Uterus (tissue), 3 donors: ENCODE measurements at regions not wholly inside any gene's neighbourhood (a gene's known extent, or its start where the extent isn't known, plus 50 kb on each side); places are given as distances from the start of the nearest gene placed in this dataset.

Experiments used
- DNase-seq, 2 donors: peaks; one replicate each; pipeline ENCODE4 v3.0.0-alpha.2; 2019 to 2020
- H3K27ac ChIP-seq, 2 donors: fragments of 200-600 bp; sonication (generic); 1 replicate in 1 of 2; 2 replicates in 1 of 2; pipeline ENCODE4 v1.5.1; 2016 to 2018
- H3K27me3 ChIP-seq, 2 donors: fragments of 200-600 bp; sonication (generic); one replicate each; pipeline ENCODE4 v1.5.1; 2018 to 2019; ENCODE audit warnings: control low read depth in 1 of 2
- H3K36me3 ChIP-seq, 2 donors: fragments of 200-600 bp; sonication (generic); one replicate each; pipeline ENCODE4 v1.5.1; 2019; ENCODE audit warnings: control low read depth in 1 of 2
- H3K4me1 ChIP-seq, 2 donors: fragments of 200-600 bp; sonication (generic); one replicate each; pipeline ENCODE4 v1.5.1; 2018 to 2019; ENCODE audit warnings: control low read depth in 1 of 2
- H3K4me3 ChIP-seq, 2 donors: fragments of 200-600 bp; sonication (generic); 1 replicate in 1 of 2; 2 replicates in 1 of 2; pipeline ENCODE4 v1.5.1; 2018 to 2019; ENCODE audit warnings: mild to moderate bottlenecking in 1 of 2
- H3K9me3 ChIP-seq, 2 donors: fragments of 200-600 bp; sonication (generic); one replicate each; pipeline ENCODE4 v1.5.1; 2019; ENCODE audit warnings: control low read depth in 1 of 2
- POLR2A ChIP-seq, 2 donors: fragments of 450-650 bp; IDR thresholded peaks; one replicate each; pipeline ENCODE4 v1.6.1; 2016; ENCODE audit warnings: antibody characterized with exemption in 2 of 2, mild to moderate bottlenecking in 1 of 2, moderate library complexity in 1 of 2
- intact Hi-C: fragments of 100-400 bp; cut with DNase I; formaldehyde crosslinking; loops from one replicate; pipeline ENCODE4 v1.15.1; 2023; ENCODE audit warnings: low total_unique reads
- TF ChIP-seq, protein P1 (sequence below), 4 experiments: fragments of 200-600 bp in 2 of 4; fragments of 450-650 bp in 2 of 4; sonication (generic) in 2 of 4; IDR thresholded peaks; one replicate each; pipeline ENCODE4 v1.5.1; 2016 to 2019; ENCODE audit warnings: antibody characterized with exemption in 4 of 4, mild to moderate bottlenecking in 2 of 4, moderate library complexity in 1 of 4
- donor health status: DM: yes; HTN: yes; CAD: no.

DNA sequence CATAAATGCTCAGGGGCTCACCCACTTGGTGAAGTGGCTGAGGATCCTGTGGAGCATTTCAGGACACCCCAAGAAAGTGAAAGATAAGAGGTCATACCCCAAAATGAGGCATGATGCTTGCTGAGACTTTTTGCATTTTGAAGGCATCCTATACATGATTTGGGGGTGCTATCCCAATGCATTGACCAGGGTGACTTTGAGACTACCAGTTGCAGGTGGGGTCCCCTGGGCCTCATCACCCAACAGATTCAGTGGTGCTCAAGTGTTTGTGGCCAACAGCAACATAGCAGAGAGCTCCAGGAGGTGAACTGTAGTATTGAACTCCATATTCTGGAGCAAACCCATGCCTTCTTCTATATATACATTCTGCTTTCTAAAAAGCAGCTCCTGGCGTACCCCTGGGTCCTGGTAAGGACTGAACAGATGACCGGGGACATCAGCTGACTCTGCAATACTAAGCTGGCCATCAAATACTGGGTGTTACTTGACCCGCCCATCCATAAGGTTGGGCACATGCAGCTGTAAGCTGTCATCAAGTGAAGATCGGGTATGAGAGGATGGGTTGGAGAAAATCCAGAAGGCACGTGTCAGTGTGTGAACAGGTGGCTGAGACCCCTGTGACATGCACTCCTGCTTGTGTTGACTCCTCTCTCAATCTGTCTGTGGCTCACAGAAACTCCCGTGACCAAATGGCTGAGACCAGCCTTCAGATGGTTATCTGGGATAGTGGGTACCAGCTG, 143.3 kb downstream of the KLF13 start:
- Histone ChIP-seq H3K27me3 (no peaks in the 10 kb centered on the region), H3K4me3 (no peak overlapping the region), H3K27ac (no peak overlapping the region), H3K4me1 (no peaks in the 10 kb centered on the region), H3K9me3 (no peaks in the 10 kb centered on the region), H3K36me3 (no peaks in the 10 kb centered on the region)
- peak in 1 of 2 donors; percentile 2 for DNase-seq
- TF ChIP-seq, protein P1, sequence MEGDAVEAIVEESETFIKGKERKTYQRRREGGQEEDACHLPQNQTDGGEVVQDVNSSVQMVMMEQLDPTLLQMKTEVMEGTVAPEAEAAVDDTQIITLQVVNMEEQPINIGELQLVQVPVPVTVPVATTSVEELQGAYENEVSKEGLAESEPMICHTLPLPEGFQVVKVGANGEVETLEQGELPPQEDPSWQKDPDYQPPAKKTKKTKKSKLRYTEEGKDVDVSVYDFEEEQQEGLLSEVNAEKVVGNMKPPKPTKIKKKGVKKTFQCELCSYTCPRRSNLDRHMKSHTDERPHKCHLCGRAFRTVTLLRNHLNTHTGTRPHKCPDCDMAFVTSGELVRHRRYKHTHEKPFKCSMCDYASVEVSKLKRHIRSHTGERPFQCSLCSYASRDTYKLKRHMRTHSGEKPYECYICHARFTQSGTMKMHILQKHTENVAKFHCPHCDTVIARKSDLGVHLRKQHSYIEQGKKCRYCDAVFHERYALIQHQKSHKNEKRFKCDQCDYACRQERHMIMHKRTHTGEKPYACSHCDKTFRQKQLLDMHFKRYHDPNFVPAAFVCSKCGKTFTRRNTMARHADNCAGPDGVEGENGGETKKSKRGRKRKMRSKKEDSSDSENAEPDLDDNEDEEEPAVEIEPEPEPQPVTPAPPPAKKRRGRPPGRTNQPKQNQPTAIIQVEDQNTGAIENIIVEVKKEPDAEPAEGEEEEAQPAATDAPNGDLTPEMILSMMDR (IDR thresholded peaks at IDR 0.05): no peak
- no peak for TF ChIP-seq POLR2A (IDR thresholded peaks at IDR 0.05)
- intact Hi-C loops: no loop called here

DNA sequence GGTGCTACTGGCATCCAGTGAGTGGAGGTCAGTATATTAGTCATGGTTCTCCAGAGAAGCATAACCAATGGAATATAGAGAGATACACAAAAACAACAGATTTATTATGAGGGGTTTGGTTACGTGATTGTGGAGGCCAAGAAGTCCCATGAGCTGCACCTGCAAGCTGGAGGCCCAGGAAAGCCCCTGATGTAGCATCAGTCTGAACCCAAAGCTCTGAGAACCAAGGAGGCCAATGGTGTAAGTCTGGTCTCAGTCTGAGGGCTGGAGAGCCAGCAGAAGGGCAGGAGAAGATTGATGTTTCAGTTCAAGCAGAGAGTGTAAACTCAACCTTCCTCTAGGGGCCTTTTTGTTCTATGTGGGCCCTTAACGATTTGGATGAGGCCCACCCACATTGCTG, 144.1 kb downstream of the KLF13 start:
- Histone ChIP-seq H3K27ac (no peak overlapping the region), H3K4me1 (no peaks in the 10 kb centered on the region), H3K4me3 (no peak overlapping the region), H3K9me3 (no peaks in the 10 kb centered on the region), H3K36me3 (no peaks in the 10 kb centered on the region), H3K27me3 (no peaks in the 10 kb centered on the region)
- intact Hi-C loops: no loop called here
- no peak for DNase-seq
- no peak for TF ChIP-seq POLR2A (IDR thresholded peaks at IDR 0.05)
- TF ChIP-seq, protein P1 (IDR thresholded peaks at IDR 0.05): no peak

DNA sequence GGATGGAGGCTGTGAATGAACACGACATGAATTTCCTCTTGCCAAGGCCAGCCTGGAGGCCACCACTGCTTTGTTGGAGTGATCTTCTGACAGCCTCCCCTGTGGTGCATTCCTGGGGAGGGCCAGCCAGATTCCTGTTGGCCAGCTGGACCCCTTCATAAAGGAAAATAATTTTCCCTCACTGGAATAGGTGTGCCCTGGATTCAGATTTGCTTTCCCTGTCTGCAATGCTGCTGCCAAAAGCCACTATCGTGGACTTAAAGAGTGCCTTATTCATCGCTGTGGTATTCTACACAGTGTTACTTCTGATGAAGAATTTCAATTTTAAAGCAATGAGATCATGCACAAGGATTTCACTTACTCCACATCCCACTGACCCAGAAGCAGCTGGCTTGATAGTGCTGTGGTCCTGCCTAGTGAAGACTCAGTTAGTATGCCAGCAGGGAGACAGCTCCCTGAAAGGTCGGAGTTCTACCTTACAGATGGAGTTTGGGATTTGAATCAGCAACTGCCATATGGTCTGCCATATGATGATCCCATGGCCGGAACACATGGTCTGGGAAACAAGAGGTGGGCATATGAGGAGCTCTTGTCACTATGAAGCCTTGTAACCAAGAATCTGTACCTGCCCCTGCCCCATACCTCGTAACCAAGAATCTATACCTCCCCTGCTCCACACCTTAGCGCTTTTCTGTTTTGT, 145.2 kb downstream of the KLF13 start:
- Histone ChIP-seq H3K27ac (peak overlapping the region; percentile 39 to 67), H3K4me3 (no peak overlapping the region), H3K4me1 (no peaks in the 10 kb centered on the region), H3K9me3 (no peaks in the 10 kb centered on the region), H3K36me3 (no peaks in the 10 kb centered on the region), H3K27me3 (no peaks in the 10 kb centered on the region)
- DNase-seq: peak in 1 of 2 donors; percentile 29
- TF ChIP-seq POLR2A (IDR thresholded peaks at IDR 0.05): no peak
- TF ChIP-seq, protein P1 (IDR thresholded peaks at IDR 0.05): no peak
- intact Hi-C loops: no loop called here

DNA sequence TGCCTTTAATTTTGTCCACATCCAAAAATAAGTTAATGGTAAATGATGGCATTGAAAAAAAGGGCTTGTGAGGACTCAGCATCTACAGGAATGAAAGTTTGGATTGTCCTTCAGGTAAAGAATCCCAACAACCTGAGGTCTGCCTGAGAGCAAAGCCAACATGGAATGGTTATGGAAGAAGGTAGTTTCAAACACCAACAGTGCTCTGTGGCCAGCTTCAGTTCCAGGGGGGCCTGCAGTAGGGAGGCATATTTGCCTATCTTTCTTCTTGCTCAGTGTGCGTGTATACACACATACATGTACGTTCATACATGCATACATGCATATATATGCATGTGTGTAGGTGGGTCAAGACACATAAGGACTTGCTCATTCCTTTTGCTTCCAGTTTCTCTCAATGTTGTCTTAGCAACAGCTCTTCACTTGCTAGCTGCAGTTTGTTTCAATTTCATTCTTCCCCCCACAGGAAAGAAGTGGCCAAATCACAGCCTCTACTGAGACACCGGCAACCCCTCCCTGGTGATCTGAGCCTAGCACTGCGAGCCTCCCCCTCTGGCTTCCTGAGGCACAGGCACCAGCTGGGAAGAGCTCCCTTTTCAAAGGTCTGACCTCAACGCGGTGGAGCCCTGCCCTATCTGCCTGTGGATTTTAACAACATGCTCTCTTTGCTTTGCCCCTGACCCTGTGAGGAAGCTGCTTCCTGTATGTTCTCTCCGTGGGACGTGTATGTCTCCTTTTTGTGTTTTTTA, 146.2 kb downstream of the KLF13 start:
- Histone ChIP-seq H3K27ac (peak overlapping the region in 1 of 2 donors; percentile 67), H3K9me3 (no peaks in the 10 kb centered on the region), H3K36me3 (no peaks in the 10 kb centered on the region), H3K4me1 (no peaks in the 10 kb centered on the region), H3K4me3 (no peak overlapping the region), H3K27me3 (no peaks in the 10 kb centered on the region)
- intact Hi-C loops: no loop called here
- TF ChIP-seq POLR2A (IDR thresholded peaks at IDR 0.05): no peak
- TF ChIP-seq, protein P1 (IDR thresholded peaks at IDR 0.05): no peak
- peak in 1 of 2 donors; percentile 36 for DNase-seq
